Uterus (tissue), 2 donors: ENCODE measurements at regions not wholly inside any gene's neighbourhood (a gene's known extent, or its start where the extent isn't known, plus 50 kb on each side); places are given as distances from the start of the nearest gene placed in this dataset.

Source experiments
- CTCF ChIP-seq, 4 experiments: fragments of 200-600 bp in 2 of 4; fragments of 450-650 bp in 2 of 4; sonication (generic) in 2 of 4; IDR thresholded peaks; one replicate each; pipeline ENCODE4 v1.5.1; 2016 to 2019; ENCODE audit warnings: antibody characterized with exemption in 4 of 4, mild to moderate bottlenecking in 2 of 4, moderate library complexity in 1 of 4
- POLR2A ChIP-seq, 2 donors: fragments of 450-650 bp; IDR thresholded peaks; one replicate each; pipeline ENCODE4 v1.6.1; 2016; ENCODE audit warnings: antibody characterized with exemption in 2 of 2, mild to moderate bottlenecking in 1 of 2, moderate library complexity in 1 of 2

GRCh38 chr3:176789281-176789705, 408.0 kb downstream of the TBL1XR1 start:
- no peak for TF ChIP-seq CTCF (IDR thresholded peaks at IDR 0.05)
- TF ChIP-seq POLR2A (IDR thresholded peaks at IDR 0.05), result no peak
